Neuronal stem cell (in vitro differentiated cells): ENCODE measurements at regions not wholly inside any gene's neighbourhood (a gene's known extent, or its start where the extent isn't known, plus 50 kb on each side); places are given as distances from the start of the nearest gene placed in this dataset.

Experiments used
- DNase-seq: peaks from one replicate; pipeline ENCODE4 v3.0.0-alpha.2; 2013; ENCODE audit warnings: low spot score
- H2AFZ ChIP-seq: one replicate; pipeline ENCODE4 v1.6.1; 2013; ENCODE audit warnings: mild to moderate bottlenecking, low read length, inconsistent platforms
- H2AK5ac ChIP-seq: 2 replicates; pipeline ENCODE4 v1.6.1; 2013; ENCODE audit warnings: low read depth, mild to moderate bottlenecking, inconsistent platforms, low read length, moderate library complexity, mixed read lengths
- H2BK120ac ChIP-seq: 2 replicates; pipeline ENCODE4 v1.6.1; 2013; ENCODE audit warnings: low read depth, mild to moderate bottlenecking, inconsistent platforms, low read length, moderate library complexity, mixed read lengths
- H2BK12ac ChIP-seq: one replicate; pipeline ENCODE4 v1.6.1; 2013; ENCODE audit warnings: low read length, inconsistent platforms
- H2BK15ac ChIP-seq: 2 replicates; pipeline ENCODE4 v1.6.1; 2013; ENCODE audit warnings: mild to moderate bottlenecking, low read length, inconsistent platforms, mixed read lengths
- H2BK5ac ChIP-seq: one replicate; pipeline ENCODE4 v1.6.1; 2013; ENCODE audit warnings: inconsistent platforms, mild to moderate bottlenecking, low read length, moderate library complexity
- H3K14ac ChIP-seq: one replicate; pipeline ENCODE4 v1.6.1; 2013; ENCODE audit warnings: low read length, inconsistent platforms
- H3K18ac ChIP-seq: 2 replicates; pipeline ENCODE4 v1.6.1; 2013; ENCODE audit warnings: low read length, inconsistent platforms
- H3K23ac ChIP-seq: 2 replicates; pipeline ENCODE4 v1.6.1; 2013; ENCODE audit warnings: low read depth, mild to moderate bottlenecking, mixed read lengths, low read length, inconsistent platforms; ENCODE audit not compliant: poor library complexity
- H3K27ac ChIP-seq: replicated peaks from 3 replicates; pipeline ENCODE4 v1.5.1; 2013; ENCODE audit warnings: low read length, inconsistent platforms
- H3K27me3 ChIP-seq, 3 experiments: 2 replicates each; pipeline ENCODE4 v1.6.1; 2013; ENCODE audit warnings: low read length in 3 of 3, mild to moderate bottlenecking in 2 of 3, inconsistent platforms in 1 of 3, low read depth in 1 of 3, mixed read lengths in 1 of 3, moderate library complexity in 1 of 3; ENCODE audit not compliant: control insufficient read depth in 3 of 3, insufficient read depth in 3 of 3
- H3K36me3 ChIP-seq, 2 donors: replicated peaks in 1 of 2; 2 replicates each; pipeline ENCODE4 v1.6.1; 2013; ENCODE audit warnings: low read length in 2 of 2; ENCODE audit not compliant: control insufficient read depth in 2 of 2, insufficient read depth in 2 of 2
- H3K4ac ChIP-seq: 2 replicates; pipeline ENCODE4 v1.6.1; 2013; ENCODE audit warnings: inconsistent platforms, mild to moderate bottlenecking, low read length, moderate library complexity
- H3K4me1 ChIP-seq, 2 donors: 1 replicate in 1 of 2; 2 replicates in 1 of 2; pipeline ENCODE4 v1.6.1; 2013; ENCODE audit warnings: low read length in 2 of 2, low read depth in 1 of 2; ENCODE audit not compliant: control insufficient read depth in 2 of 2, insufficient read depth in 1 of 2
- H3K4me2 ChIP-seq: one replicate; pipeline ENCODE4 v1.6.1; 2013; ENCODE audit warnings: mild to moderate bottlenecking, low read length, inconsistent platforms; ENCODE audit not compliant: insufficient read depth, poor library complexity, severe bottlenecking
- H3K4me3 ChIP-seq, 2 donors: 2 replicates each; pipeline ENCODE4 v1.5.1; 2013; ENCODE audit warnings: low read length in 2 of 2, mild to moderate bottlenecking in 2 of 2, inconsistent platforms in 1 of 2, moderate library complexity in 1 of 2
- H3K79me1 ChIP-seq: one replicate; pipeline ENCODE4 v1.6.1; 2013; ENCODE audit warnings: low read depth, mild to moderate bottlenecking, inconsistent platforms, low read length, moderate library complexity
- H3K9ac ChIP-seq: one replicate; pipeline ENCODE4 v1.6.1; 2013; ENCODE audit warnings: mild to moderate bottlenecking, low read depth, low read length, inconsistent platforms; ENCODE audit not compliant: poor library complexity
- H3K9me3 ChIP-seq, 2 donors: replicated peaks in 1 of 2; 2 replicates each; pipeline versions ENCODE3 to v1.6.1; 2013; ENCODE audit warnings: low read length in 2 of 2, mild to moderate bottlenecking in 2 of 2, inconsistent platforms in 1 of 2, low read depth in 1 of 2, mixed read lengths in 1 of 2, moderate library complexity in 1 of 2; ENCODE audit not compliant: control insufficient read depth in 2 of 2, insufficient read depth in 1 of 2
- H4K8ac ChIP-seq: one replicate; pipeline ENCODE4 v1.6.1; 2013; ENCODE audit warnings: low read depth, mild to moderate bottlenecking, inconsistent platforms, low read length, moderate library complexity
- H4K91ac ChIP-seq: one replicate; pipeline ENCODE4 v1.6.1; 2013; ENCODE audit warnings: low read length, low read depth, mild to moderate bottlenecking, inconsistent platforms; ENCODE audit not compliant: poor library complexity
- WGBS, 2 donors: extraction: QIAGEN DNeasy Blood & Tissue Kit; methylation state at CpG; one replicate each; pipeline ENCODE4 v1.1.7; 2013; ENCODE audit warnings: missing lambda C conversion rate in 2 of 2, mixed read lengths in 1 of 2; ENCODE audit not compliant: insufficient read length in 2 of 2, insufficient replicate concordance in 1 of 2; ENCODE audit errors: extremely low coverage in 2 of 2; 5-methylcytosine and 5-hydroxymethylcytosine counted together

- Histone ChIP-seq H3K23ac (no peak overlapping the region), H3K27me3 (no peaks in the 10 kb centered on the region), H2BK15ac (no peak overlapping the region), H3K14ac (no peak overlapping the region), H4K91ac (no peak overlapping the region), H2BK120ac (no peak overlapping the region), H3K27ac (no peak overlapping the region), H3K79me1 (no peaks in the 10 kb centered on the region), H3K4me1 (peaks cover 0 to 4% of the 10 kb centered on the region in 2 donors), H3K9me3 (no peaks in the 10 kb centered on the region), H3K4ac (no peak overlapping the region), H3K4me3 (no peak overlapping the region), H2AFZ (no peak overlapping the region), H3K36me3 (no peaks in the 10 kb centered on the region), H2BK12ac (no peak overlapping the region), H3K9ac (no peak overlapping the region), H4K8ac (no peak overlapping the region), H3K18ac (no peak overlapping the region), H3K4me2 (no peak overlapping the region), H2AK5ac (no peak overlapping the region), H2BK5ac (no peak overlapping the region)
- DNase-seq: no peak
- WGBS, 2 donors: no CpG with 5 or more reads among the region's 1 CpG
Observed at GRCh38 chr3:82745544-82745943, 984.1 kb upstream of the GBE1 start.

- H3K18ac ChIP-seq: peak overlapping the region; percentile 11
- DNase-seq: no peak
- H3K36me3 ChIP-seq: no peaks in the 10 kb centered on the region
- no peak overlapping the region for H2BK120ac ChIP-seq
- H2AK5ac ChIP-seq: no peak overlapping the region
- WGBS, 2 donors: no CpG with 5 or more reads among the region's 5 CpGs
- no peaks in the 10 kb centered on the region for H3K79me1 ChIP-seq
- no peak overlapping the region for H4K8ac ChIP-seq
- no peak overlapping the region for H3K4me3 ChIP-seq
- no peak overlapping the region for H3K4ac ChIP-seq
- peak overlapping the region; percentile 53 for H3K9ac ChIP-seq
- H3K4me1 ChIP-seq: peaks cover 0 to 7% of the 10 kb centered on the region in 2 donors
- no peak overlapping the region for H2BK15ac ChIP-seq
- H3K9me3 ChIP-seq: no peaks in the 10 kb centered on the region
- H3K14ac ChIP-seq: no peak overlapping the region
- no peak overlapping the region for H2BK12ac ChIP-seq
- no peaks in the 10 kb centered on the region for H3K27me3 ChIP-seq
- H2BK5ac ChIP-seq: no peak overlapping the region
- no peak overlapping the region for H3K27ac ChIP-seq
- H2AFZ ChIP-seq: no peak overlapping the region
- H3K4me2 ChIP-seq: no peak overlapping the region
- H3K23ac ChIP-seq: no peak overlapping the region
- H4K91ac ChIP-seq: no peak overlapping the region
Observed at GRCh38 chr3:82743196-82743595, 981.8 kb upstream of the GBE1 start.

GRCh38 chr3:82741346-82741745 lies 979.9 kb upstream of the GBE1 start:
- Histone ChIP-seq H3K79me1 (no peaks in the 10 kb centered on the region), H3K4ac (no peak overlapping the region)

GRCh38 chr3:82739390-82739789 lies 977.9 kb upstream of the GBE1 start:
- no CpG with 5 or more reads among the region's 1 CpG for WGBS, 2 donors
- Histone ChIP-seq H2BK15ac (no peak overlapping the region), H3K9ac (no peak overlapping the region), H2BK120ac (no peak overlapping the region), H2BK5ac (no peak overlapping the region), H3K27me3 (no peaks in the 10 kb centered on the region), H3K4me1 (peaks cover 0 to 11% of the 10 kb centered on the region in 2 donors), H3K4me3 (no peak overlapping the region), H3K27ac (no peak overlapping the region), H4K91ac (no peak overlapping the region), H3K9me3 (no peaks in the 10 kb centered on the region), H3K14ac (no peak overlapping the region), H3K79me1 (no peaks in the 10 kb centered on the region), H3K36me3 (no peaks in the 10 kb centered on the region), H3K4me2 (no peak overlapping the region), H2BK12ac (no peak overlapping the region), H4K8ac (no peak overlapping the region), H2AFZ (no peak overlapping the region), H3K23ac (no peak overlapping the region), H3K18ac (no peak overlapping the region), H3K4ac (no peak overlapping the region), H2AK5ac (no peak overlapping the region)
- DNase-seq: no peak

More at GRCh38 chr3:82741346-82741745, 979.9 kb upstream of the GBE1 start:
- Histone ChIP-seq H2AK5ac (no peak overlapping the region), H3K27me3 (no peaks in the 10 kb centered on the region), H3K27ac (no peak overlapping the region), H2BK5ac (no peak overlapping the region), H3K36me3 (no peaks in the 10 kb centered on the region), H3K4me3 (no peak overlapping the region), H3K9me3 (no peaks in the 10 kb centered on the region), H3K4me2 (no peak overlapping the region), H2BK12ac (no peak overlapping the region), H3K14ac (no peak overlapping the region), H4K8ac (no peak overlapping the region), H4K91ac (no peak overlapping the region), H2BK15ac (no peak overlapping the region), H2BK120ac (no peak overlapping the region), H2AFZ (no peak overlapping the region), H3K23ac (no peak overlapping the region), H3K18ac (no peak overlapping the region), H3K9ac (no peak overlapping the region), H3K4me1 (peaks cover 0 to 11% of the 10 kb centered on the region in 2 donors)
- DNase-seq: no peak
- WGBS, 2 donors: no CpG with 5 or more reads among the region's 2 CpGs
